SK-N-SH (cell line): ENCODE measurements at regions not wholly inside any gene's neighbourhood (a gene's known extent, or its start where the extent isn't known, plus 50 kb on each side); places are given as distances from the start of the nearest gene placed in this dataset.

Source experiments
- CTCF ChIA-PET: fragments of 300-600, 350-600 bp; formaldehyde crosslinking; extraction: SDS; loops from one replicate; lab custom pipeline; 2021; lab: Yijun Ruan, JAX
- POLR2A ChIA-PET: fragments of 350-600 bp; sonication (Branson Sonifier 250); formaldehyde crosslinking; extraction: SDS; loops from one replicate; lab custom pipeline; 2020; ENCODE audit warnings: antibody characterized with exemption, inconsistent platforms; lab: Yijun Ruan, JAX
- DNase-seq: peaks from one replicate; pipeline ENCODE4 v3.0.0; 2012
- H2AFZ ChIP-seq: fragments of 200-600 bp; sonication (generic); 2 replicates; pipeline ENCODE4 v1.8.1; 2016; ENCODE audit warnings: antibody characterized with exemption, mild to moderate bottlenecking, low read depth
- H3F3A ChIP-seq: fragments of 200-600 bp; sonication (generic); replicated peaks from 2 replicates; pipeline ENCODE3; 2016; ENCODE audit warnings: antibody characterized with exemption, mild to moderate bottlenecking; ENCODE audit not compliant: insufficient read depth
- H3K27ac ChIP-seq, 2 experiments: fragments of 200-500 bp in 1 of 2; fragments of 200-600 bp in 1 of 2; sonication (Bioruptor generic) in 1 of 2; sonication (generic), shearing (Covaris generic) in 1 of 2; 2 replicates each; pipeline versions ENCODE4 v1.5.1 to v1.6.1; 2014 to 2016; ENCODE audit warnings: low read depth in 2 of 2, inconsistent platforms in 1 of 2, low read length in 1 of 2, mild to moderate bottlenecking in 1 of 2, mixed read lengths in 1 of 2
- H3K27me3 ChIP-seq: fragments of 200-600 bp; sonication (generic), shearing (Covaris generic); 2 replicates; pipeline ENCODE4 v1.6.1; 2016; ENCODE audit warnings: mixed run types; ENCODE audit not compliant: insufficient read depth
- H3K36me3 ChIP-seq, 2 experiments: fragments of 200-500 bp in 1 of 2; fragments of 200-600 bp in 1 of 2; sonication (Bioruptor generic) in 1 of 2; sonication (generic) in 1 of 2; replicated peaks in 1 of 2; 2 replicates each; pipeline versions ENCODE3 to v1.5.1; 2014 to 2016; ENCODE audit warnings: low read length in 1 of 2, mild to moderate bottlenecking in 1 of 2; ENCODE audit not compliant: insufficient read depth in 2 of 2, control insufficient read depth in 1 of 2
- H3K4me1 ChIP-seq, 2 experiments: fragments of 200-500 bp in 1 of 2; fragments of 200-600 bp in 1 of 2; sonication (Bioruptor generic) in 1 of 2; sonication (generic), shearing (Covaris generic) in 1 of 2; 2 replicates each; pipeline versions ENCODE4 v1.5.1 to v1.6.1; 2014 to 2016; ENCODE audit warnings: low read depth in 1 of 2, low read length in 1 of 2, mixed run types in 1 of 2; ENCODE audit not compliant: insufficient read depth in 2 of 2, control insufficient read depth in 1 of 2
- H3K4me2 ChIP-seq: fragments of 200-600 bp; sonication (generic), shearing (Covaris generic); 2 replicates; pipeline ENCODE4 v1.6.1; 2017; ENCODE audit warnings: mixed run types
- H3K4me3 ChIP-seq, 2 experiments: fragments of 200-500 bp in 1 of 2; fragments of 200-600 bp in 1 of 2; sonication (Bioruptor generic) in 1 of 2; sonication (generic), shearing (Covaris generic) in 1 of 2; 2 replicates each; pipeline versions ENCODE4 v1.5.1 to v1.8.1; 2014 to 2016; ENCODE audit warnings: low read depth in 2 of 2, inconsistent platforms in 1 of 2, low read length in 1 of 2, mild to moderate bottlenecking in 1 of 2, mixed read lengths in 1 of 2, moderate library complexity in 1 of 2
- H3K79me2 ChIP-seq: fragments of 200-600 bp; sonication (generic); 2 replicates; pipeline ENCODE4 v1.8.1; 2017; ENCODE audit warnings: mild to moderate bottlenecking; ENCODE audit not compliant: insufficient read depth
- H3K9ac ChIP-seq: fragments of 200-600 bp; sonication (generic); 2 replicates; pipeline ENCODE4 v1.6.1; 2017; ENCODE audit warnings: mixed run types
- H3K9me2 ChIP-seq: fragments of 200-600 bp; sonication (generic); 2 replicates; pipeline ENCODE4 v1.6.1; 2017; ENCODE audit warnings: mixed run types
- H3K9me3 ChIP-seq: fragments of 200-600 bp; sonication (generic); 2 replicates; pipeline ENCODE4 v1.6.1; 2017; ENCODE audit warnings: mixed run types, mild to moderate bottlenecking, moderate library complexity
- H4K20me1 ChIP-seq: fragments of 200-600 bp; sonication (generic); 2 replicates; pipeline ENCODE4 v1.6.1; 2017; ENCODE audit warnings: mild to moderate bottlenecking, mixed run types; ENCODE audit not compliant: insufficient read depth
- EP300 ChIP-seq, 2 experiments: IDR thresholded peaks; 2 replicates each; pipeline versions ENCODE4 v1.4.0 to v1.6.1; 2012; ENCODE audit warnings: borderline replicate concordance in 1 of 2, low read depth in 1 of 2, low read length in 1 of 2
- EZH2phosphoT487 ChIP-seq: fragments of 200-600 bp; sonication (generic); IDR thresholded peaks from 2 replicates; pipeline ENCODE4 v1.6.1; 2017; ENCODE audit warnings: low read depth, mixed run types, mild to moderate bottlenecking, antibody characterized with exemption, moderate library complexity, borderline replicate concordance
- FOSL2 ChIP-seq: IDR thresholded peaks from 2 replicates; pipeline ENCODE4 v1.4.0; 2012; ENCODE audit warnings: low read depth, mild to moderate bottlenecking, moderate library complexity, borderline replicate concordance
- FOXJ3 ChIP-seq: sonication (generic); formaldehyde crosslinking; IDR thresholded peaks from 2 replicates; pipeline ENCODE4 v1.5.1; 2020; ENCODE audit warnings: mild to moderate bottlenecking, missing genetic modification reagents
- FOXM1 ChIP-seq: IDR thresholded peaks from 2 replicates; pipeline ENCODE4 v1.4.0; 2012; ENCODE audit warnings: low read depth, mild to moderate bottlenecking
- GABPA ChIP-seq: IDR thresholded peaks from 2 replicates; pipeline ENCODE4 v1.4.0; 2012; ENCODE audit warnings: low read depth, mild to moderate bottlenecking
- GATA2 ChIP-seq: sonication (generic); formaldehyde crosslinking; IDR thresholded peaks from 2 replicates; pipeline ENCODE4 v1.5.0; 2020; ENCODE audit warnings: mild to moderate bottlenecking, missing genetic modification reagents
- MEF2A ChIP-seq: IDR thresholded peaks from 2 replicates; pipeline ENCODE4 v1.4.0; 2012; ENCODE audit warnings: low read depth, borderline replicate concordance
- MXI1 ChIP-seq: IDR thresholded peaks from 2 replicates; pipeline ENCODE4 v1.6.1; 2012; ENCODE audit warnings: mild to moderate bottlenecking, low read depth, low read length, improper control_type of control experiment
- NFIC ChIP-seq: IDR thresholded peaks from 2 replicates; pipeline ENCODE4 v1.4.0; 2012; ENCODE audit warnings: borderline replicate concordance
- NRF1 ChIP-seq: IDR thresholded peaks from 2 replicates; pipeline ENCODE4 v1.6.1; 2012; ENCODE audit warnings: low read depth, mild to moderate bottlenecking, low read length
- RAD21 ChIP-seq: IDR thresholded peaks from 2 replicates; pipeline ENCODE4 v1.6.1; 2012; ENCODE audit warnings: mild to moderate bottlenecking, low read length
- RFX5 ChIP-seq: IDR thresholded peaks from 2 replicates; pipeline ENCODE4 v1.6.1; 2012; ENCODE audit warnings: mild to moderate bottlenecking, improper control_type of control experiment, low read length
- RXRA ChIP-seq: IDR thresholded peaks from 2 replicates; pipeline ENCODE4 v1.4.0; 2012; ENCODE audit warnings: low read depth, mild to moderate bottlenecking, borderline replicate concordance
- SMC3 ChIP-seq: IDR thresholded peaks from 2 replicates; pipeline ENCODE4 v1.6.1; 2012; ENCODE audit warnings: low read depth, low read length, improper control_type of control experiment
- WGBS: methylation state at CpG from one replicate; pipeline ENCODE4 v1.1.6; 2017; ENCODE audit warnings: low lambda C conversion rate; 5-methylcytosine and 5-hydroxymethylcytosine counted together
- TF ChIP-seq, protein P1 (sequence below): IDR thresholded peaks from 2 replicates; pipeline ENCODE4 v1.4.0; 2012; ENCODE audit warnings: low read depth, borderline replicate concordance
- TF ChIP-seq, protein P2 (sequence below): IDR thresholded peaks from 2 replicates; pipeline ENCODE4 v1.4.0; 2012; ENCODE audit warnings: low read depth, borderline replicate concordance

DNA sequence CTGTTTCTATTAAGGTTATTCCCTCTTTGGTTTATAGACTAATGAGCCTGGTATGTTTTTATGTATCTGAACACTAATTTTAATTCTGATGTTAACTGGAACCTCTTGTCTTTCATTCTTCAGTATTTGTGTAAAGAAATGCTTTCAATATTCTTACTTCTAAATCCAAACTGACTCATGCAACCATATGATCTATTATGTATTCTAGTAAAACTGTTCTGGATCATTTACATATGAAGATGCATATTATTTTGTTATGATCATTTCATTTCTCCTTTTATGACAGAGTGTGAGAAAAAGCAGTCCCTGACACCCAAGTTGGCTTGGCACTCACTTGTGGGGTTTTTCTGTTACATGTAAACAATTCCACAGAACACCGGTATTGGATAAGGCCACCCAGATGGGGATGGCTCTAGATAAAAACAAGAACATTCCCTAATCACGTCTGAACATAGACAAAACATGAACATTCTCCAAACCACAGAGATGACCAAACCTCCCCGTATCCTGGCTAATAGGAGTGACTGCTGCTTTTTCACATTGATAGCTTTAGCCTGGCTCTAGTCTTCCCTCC, 72.2 kb upstream of the EPHB3 start (continued):
- TF ChIP-seq RFX5 (no peak), NRF1 (no peak), RAD21 (no peak), FOSL2 (no peak), FOXJ3 (no peak), MEF2A (no peak)

DNA sequence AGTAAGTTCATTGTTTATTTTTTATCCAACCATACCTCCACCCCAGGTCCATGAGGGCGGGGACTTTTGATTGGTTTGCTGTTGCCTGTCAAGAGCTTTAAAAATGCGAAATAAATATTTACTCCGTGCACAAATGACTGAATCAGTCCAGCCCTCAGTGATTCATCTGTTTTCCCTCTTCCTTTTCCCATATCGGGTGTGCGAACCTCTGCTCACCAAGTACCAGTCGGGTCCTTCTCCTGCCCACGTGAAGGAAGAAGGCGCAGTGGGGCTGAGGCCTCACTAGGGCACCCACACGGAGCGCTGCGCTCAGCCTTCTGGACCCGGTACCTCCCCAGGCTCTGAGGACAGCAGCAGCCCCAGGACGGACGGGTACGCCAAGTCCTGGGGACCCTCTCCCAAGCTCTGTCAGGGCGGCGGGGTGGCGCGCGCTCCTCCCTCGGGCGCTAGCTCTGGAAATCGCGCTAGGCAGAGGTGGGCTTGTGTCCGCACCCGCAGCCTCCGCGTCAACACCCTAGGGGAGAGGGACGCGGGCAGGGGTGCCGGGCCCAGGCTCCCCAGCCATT, 70.5 kb upstream of the EPHB3 start:
- WGBS, result 18% methylated on average over 15 of the region's 31 CpGs
- Histone ChIP-seq H3K4me1 (no peaks in the 10 kb centered on the region), H3K27me3 (peaks cover 67% of the 10 kb centered on the region), H3K79me2 (no peaks in the 10 kb centered on the region), H3K4me2 (no peak overlapping the region), H3K4me3 (no peak overlapping the region), H3K9ac (no peak overlapping the region), H4K20me1 (no peaks in the 10 kb centered on the region), H3F3A (no peaks in the 10 kb centered on the region), H2AFZ (no peak overlapping the region), H3K36me3 (no peaks in the 10 kb centered on the region), H3K27ac (no peak overlapping the region), H3K9me3 (no peaks in the 10 kb centered on the region), H3K9me2 (no peaks in the 10 kb centered on the region)
- POLR2A ChIA-PET, result no interaction called here
- TF ChIP-seq NFIC (no peak), MXI1 (no peak), EZH2phosphoT487 (peak; percentile 78; the same call in 1 of the 2 replicates), RXRA (no peak), GATA2 (CRISPR knock-in tag) (no peak)
- TF ChIP-seq, protein P1, sequence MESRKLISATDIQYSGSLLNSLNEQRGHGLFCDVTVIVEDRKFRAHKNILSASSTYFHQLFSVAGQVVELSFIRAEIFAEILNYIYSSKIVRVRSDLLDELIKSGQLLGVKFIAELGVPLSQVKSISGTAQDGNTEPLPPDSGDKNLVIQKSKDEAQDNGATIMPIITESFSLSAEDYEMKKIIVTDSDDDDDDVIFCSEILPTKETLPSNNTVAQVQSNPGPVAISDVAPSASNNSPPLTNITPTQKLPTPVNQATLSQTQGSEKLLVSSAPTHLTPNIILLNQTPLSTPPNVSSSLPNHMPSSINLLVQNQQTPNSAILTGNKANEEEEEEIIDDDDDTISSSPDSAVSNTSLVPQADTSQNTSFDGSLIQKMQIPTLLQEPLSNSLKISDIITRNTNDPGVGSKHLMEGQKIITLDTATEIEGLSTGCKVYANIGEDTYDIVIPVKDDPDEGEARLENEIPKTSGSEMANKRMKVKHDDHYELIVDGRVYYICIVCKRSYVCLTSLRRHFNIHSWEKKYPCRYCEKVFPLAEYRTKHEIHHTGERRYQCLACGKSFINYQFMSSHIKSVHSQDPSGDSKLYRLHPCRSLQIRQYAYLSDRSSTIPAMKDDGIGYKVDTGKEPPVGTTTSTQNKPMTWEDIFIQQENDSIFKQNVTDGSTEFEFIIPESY, result no peak
- DNase-seq, result no peak
- CTCF ChIA-PET, result interaction anchor here (1.2 to 2.5 kb wide), 4 partner anchors 23 to 120 kb away, joined by 3 to 20 read pairs (median 6); no protein-coding TSS in a partner anchor

DNA sequence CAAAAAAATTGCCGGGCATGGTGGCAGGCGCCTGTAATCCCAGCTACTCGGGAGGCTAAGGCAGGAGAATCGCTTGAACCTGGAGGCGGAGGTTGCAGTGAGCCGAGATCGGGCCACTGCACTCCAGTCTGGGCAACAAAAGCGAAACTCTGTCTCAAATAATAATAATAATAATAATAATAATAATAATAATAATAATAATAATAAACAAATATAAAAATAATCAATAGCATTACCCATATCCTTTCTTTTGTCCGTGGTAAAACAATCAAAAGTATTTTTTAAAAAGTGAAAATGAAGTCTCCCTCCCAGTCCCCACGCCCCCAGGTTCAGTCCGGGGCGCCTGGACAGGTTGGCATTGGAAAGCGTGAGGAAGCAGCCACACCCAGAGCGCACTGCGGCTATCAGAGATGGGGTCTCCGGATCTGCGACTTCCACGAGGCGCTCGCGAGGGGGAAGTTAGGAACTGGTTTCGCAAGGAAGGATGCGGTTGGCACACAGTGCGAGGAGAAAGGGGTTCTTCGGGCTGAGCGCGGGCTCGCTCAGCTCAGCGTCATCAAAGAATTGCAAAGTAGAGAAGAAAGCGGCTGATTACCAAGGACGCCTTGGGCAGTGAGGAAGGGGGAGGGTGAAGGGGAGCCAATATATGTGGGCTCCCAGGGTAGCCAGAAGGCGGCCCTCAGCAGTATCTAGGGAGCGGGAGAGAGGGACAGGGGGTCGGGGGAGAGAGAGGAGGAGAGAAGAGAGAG, 69.5 kb upstream of the EPHB3 start:
- no peaks in the 10 kb centered on the region for H3K79me2 ChIP-seq
- H3K9me2 ChIP-seq, result no peaks in the 10 kb centered on the region
- 22% methylated on average over 26 of the region's 34 CpGs for WGBS
- H3K27ac ChIP-seq, result no peak overlapping the region
- no peaks in the 10 kb centered on the region for H3K9me3 ChIP-seq
- POLR2A ChIA-PET, result no interaction called here
- no peak overlapping the region for H3K4me2 ChIP-seq
- no peak overlapping the region for H3K4me3 ChIP-seq
- no peaks in the 10 kb centered on the region for H3K4me1 ChIP-seq
- DNase-seq, result no peak
- peaks cover 70% of the 10 kb centered on the region for H3K27me3 ChIP-seq
- H3K36me3 ChIP-seq, result no peaks in the 10 kb centered on the region
- no peaks in the 10 kb centered on the region for H3F3A ChIP-seq
- CTCF ChIA-PET, result interaction anchor here (1.2 to 2.5 kb wide), 3 partner anchors 22 to 121 kb away, joined by 5 to 20 read pairs (median 7); no protein-coding TSS in a partner anchor
- no peaks in the 10 kb centered on the region for H4K20me1 ChIP-seq
- no peak overlapping the region for H3K9ac ChIP-seq
- no peak overlapping the region for H2AFZ ChIP-seq
- TF ChIP-seq GATA2 (CRISPR knock-in tag) (no peak), FOXJ3 (no peak), SMC3 (no peak), FOXM1 (no peak), MXI1 (no peak), GABPA (no peak), FOSL2 (no peak), EZH2phosphoT487 (no peak), EP300 (IDR thresholded peaks at IDR 0.05; ENCODE audit: borderline replicate concordance in 1 of 2, low read depth in 1 of 2, low read length in 1 of 2) (no peak), RAD21 (no peak), NFIC (no peak)
- TF ChIP-seq, protein P1, result no peak
- TF ChIP-seq, protein P2, sequence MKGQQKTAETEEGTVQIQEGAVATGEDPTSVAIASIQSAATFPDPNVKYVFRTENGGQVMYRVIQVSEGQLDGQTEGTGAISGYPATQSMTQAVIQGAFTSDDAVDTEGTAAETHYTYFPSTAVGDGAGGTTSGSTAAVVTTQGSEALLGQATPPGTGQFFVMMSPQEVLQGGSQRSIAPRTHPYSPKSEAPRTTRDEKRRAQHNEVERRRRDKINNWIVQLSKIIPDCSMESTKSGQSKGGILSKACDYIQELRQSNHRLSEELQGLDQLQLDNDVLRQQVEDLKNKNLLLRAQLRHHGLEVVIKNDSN, result no peak
